ENCODE measurements at regions not wholly inside any gene's neighbourhood (a gene's known extent, or its start where the extent isn't known, plus 50 kb on each side); places are given as distances from the start of the nearest gene placed in this dataset.

DNA sequence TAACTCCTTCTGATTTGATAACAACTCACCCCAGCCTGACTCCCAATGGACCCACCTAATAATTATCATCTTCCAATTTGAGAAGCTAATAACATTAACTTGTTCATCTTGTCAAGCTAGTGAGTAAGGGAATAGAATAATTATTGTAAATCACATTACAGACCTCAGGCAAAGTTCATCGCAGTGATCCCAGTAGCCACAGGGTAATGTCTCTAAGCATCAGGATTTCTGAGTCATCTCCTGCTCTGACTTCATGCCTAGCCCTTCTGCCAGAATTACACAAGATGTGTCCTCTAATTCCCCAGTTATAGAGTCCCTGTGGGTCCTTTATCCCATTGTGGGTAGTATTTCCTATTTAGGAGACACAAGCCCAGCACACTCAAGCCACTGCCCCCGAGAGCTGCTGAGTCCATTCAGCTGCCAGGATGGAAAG, 365.7 kb downstream of the DEPDC1B start:
- no peak for FAIRE-seq
- no peak overlapping the region for H3K4me3 ChIP-seq (replicated peaks in 1 of 3; ENCODE audit: insufficient read depth in 1 of 3, low read depth in 1 of 3, low read length in 3 of 3)
- dilution Hi-C loops (cut with MboI; ENCODE audit: extremely low pct_ligation_motif_present, low sequenced_read_pairs) = no loop called here
- H3K9me3 ChIP-seq (replicated peaks; ENCODE audit: control insufficient read depth, insufficient read depth, low read length) = no peaks in the 10 kb centered on the region
- no peak overlapping the region for H3K9ac ChIP-seq (replicated peaks; ENCODE audit: extremely low read depth, insufficient read depth, low read length)
- H4K20me1 ChIP-seq (replicated peaks; ENCODE audit: control insufficient read depth, extremely low read depth, insufficient read depth, low read length) = no peaks in the 10 kb centered on the region
- ChIA-PET CTCF (no interaction called here), POLR2A (no interaction called here)
- H3K4me1 ChIP-seq (ENCODE audit: control insufficient read depth, extremely low read depth, insufficient read depth, low read length) = no peaks in the 10 kb centered on the region
- BruUV-seq (replicated peaks) = no TSS peak
- H2AFZ ChIP-seq (ENCODE audit: low read depth, low read length) = no peak overlapping the region
- H3K4me2 ChIP-seq (ENCODE audit: insufficient read depth, low read length) = no peak overlapping the region
- TF ChIP-seq GATA2 (IDR thresholded peaks at IDR 0.05; ENCODE audit: insufficient read depth, insufficient read length, low read depth, low read length) (no peak), POLR2AphosphoS5 (IDR thresholded peaks at IDR 0.05; ENCODE audit: insufficient read depth, low read depth, low read length) (no peak), POLR2A (IDR thresholded peaks at IDR 0.05; ENCODE audit: low read depth, low read length) (no peak), MAX (IDR thresholded peaks at IDR 0.05; ENCODE audit: insufficient read depth, insufficient read length) (no peak), JUN (IDR thresholded peaks at IDR 0.05; ENCODE audit: borderline replicate concordance, insufficient read depth, insufficient read length, low read depth) (no peak), EZH2 (IDR thresholded peaks at IDR 0.05; ENCODE audit: borderline replicate concordance, low read depth, low read length, severe bottlenecking) (no peak), FOS (IDR thresholded peaks at IDR 0.05; ENCODE audit: borderline replicate concordance, insufficient read depth, low read length) (no peak), MYC (IDR thresholded peaks at IDR 0.05; ENCODE audit: low read depth, low read length) (no peak)
- TF ChIP-seq, protein P1, sequence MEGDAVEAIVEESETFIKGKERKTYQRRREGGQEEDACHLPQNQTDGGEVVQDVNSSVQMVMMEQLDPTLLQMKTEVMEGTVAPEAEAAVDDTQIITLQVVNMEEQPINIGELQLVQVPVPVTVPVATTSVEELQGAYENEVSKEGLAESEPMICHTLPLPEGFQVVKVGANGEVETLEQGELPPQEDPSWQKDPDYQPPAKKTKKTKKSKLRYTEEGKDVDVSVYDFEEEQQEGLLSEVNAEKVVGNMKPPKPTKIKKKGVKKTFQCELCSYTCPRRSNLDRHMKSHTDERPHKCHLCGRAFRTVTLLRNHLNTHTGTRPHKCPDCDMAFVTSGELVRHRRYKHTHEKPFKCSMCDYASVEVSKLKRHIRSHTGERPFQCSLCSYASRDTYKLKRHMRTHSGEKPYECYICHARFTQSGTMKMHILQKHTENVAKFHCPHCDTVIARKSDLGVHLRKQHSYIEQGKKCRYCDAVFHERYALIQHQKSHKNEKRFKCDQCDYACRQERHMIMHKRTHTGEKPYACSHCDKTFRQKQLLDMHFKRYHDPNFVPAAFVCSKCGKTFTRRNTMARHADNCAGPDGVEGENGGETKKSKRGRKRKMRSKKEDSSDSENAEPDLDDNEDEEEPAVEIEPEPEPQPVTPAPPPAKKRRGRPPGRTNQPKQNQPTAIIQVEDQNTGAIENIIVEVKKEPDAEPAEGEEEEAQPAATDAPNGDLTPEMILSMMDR (IDR thresholded peaks at IDR 0.05; ENCODE audit: extremely low read depth in 1 of 2, insufficient read depth in 1 of 2, low read depth in 1 of 2, low read length in 2 of 2) = no peak
- intact Hi-C loops (cut with micrococcal nuclease) = no loop called here
- H3K27ac ChIP-seq (ENCODE audit: insufficient read depth, low read depth, low read length) = no peak overlapping the region
- no peaks in the 10 kb centered on the region for H3K79me2 ChIP-seq (ENCODE audit: control insufficient read depth, insufficient read depth, low read length)
- DNase-seq (ENCODE audit: low read depth, low spot score) = no peak
- no peaks in the 10 kb centered on the region for H3K27me3 ChIP-seq (ENCODE audit: control insufficient read depth in 2 of 2, insufficient read depth in 2 of 2, low read length in 2 of 2)
- H3K36me3 ChIP-seq (ENCODE audit: control insufficient read depth in 2 of 2, extremely low read depth in 1 of 2, insufficient read depth in 2 of 2, low read length in 2 of 2) = no peaks in the 10 kb centered on the region
- no peaks in the 10 kb centered on the region for H3K9me1 ChIP-seq (replicated peaks; ENCODE audit: control insufficient read depth, extremely low read depth, insufficient read depth, low read length)

All from endothelial cell of umbilical vein (primary cell).